HG03097 (cell line): ENCODE measurements at regions not wholly inside any gene's neighbourhood (a gene's known extent, or its start where the extent isn't known, plus 50 kb on each side); places are given as distances from the start of the nearest gene placed in this dataset.

Experiments
- ATAC-seq: cut with Tn5 transposase; IDR thresholded peaks from one replicate; pipeline ENCODE4 v1.9.1; 2021; ENCODE audit not compliant: unreplicated experiment, low FRiP score

GRCh38 chr6:94401311-94401710, 982.0 kb upstream of the EPHA7 start:
- no peak for ATAC-seq

GRCh38 chr6:94394822-94395221, 975.5 kb upstream of the EPHA7 start:
- no peak for ATAC-seq

GRCh38 chr6:94389218-94389617, 969.9 kb upstream of the EPHA7 start:
- no peak for ATAC-seq

- ATAC-seq, result no peak
Observed at GRCh38 chr6:94377835-94378234, 958.5 kb upstream of the EPHA7 start.

GRCh38 chr6:94376876-94377275, 957.5 kb upstream of the EPHA7 start:
- no peak for ATAC-seq

GRCh38 chr6:94372229-94372628, 952.9 kb upstream of the EPHA7 start:
- ATAC-seq, result no peak

GRCh38 chr6:94367316-94367715, 948.0 kb upstream of the EPHA7 start:
- no peak for ATAC-seq

GRCh38 chr6:94362061-94362864, 942.9 kb upstream of the EPHA7 start:
- no peak for ATAC-seq

- no peak for ATAC-seq
Observed at GRCh38 chr6:94361304-94362060, 942.1 kb upstream of the EPHA7 start.

- no peak for ATAC-seq
Observed at GRCh38 chr6:94357381-94357980, 938.1 kb upstream of the EPHA7 start.

GRCh38 chr6:94350833-94351232, 931.5 kb upstream of the EPHA7 start:
- no peak for ATAC-seq

GRCh38 chr6:94349227-94349626, 929.9 kb upstream of the EPHA7 start:
- ATAC-seq, result no peak

- no peak for ATAC-seq
Observed at GRCh38 chr6:94344866-94345265, 925.5 kb upstream of the EPHA7 start.

GRCh38 chr6:94341173-94341572, 921.8 kb upstream of the EPHA7 start:
- ATAC-seq, result no peak

GRCh38 chr6:94323853-94324252, 904.5 kb upstream of the EPHA7 start:
- no peak for ATAC-seq

- ATAC-seq, result no peak
Observed at GRCh38 chr6:94300424-94301144, 881.2 kb upstream of the EPHA7 start.

- no peak for ATAC-seq
Observed at GRCh38 chr6:94289131-94289530, 869.8 kb upstream of the EPHA7 start.

- ATAC-seq, result no peak
Observed at GRCh38 chr6:94278146-94278545, 858.8 kb upstream of the EPHA7 start.

GRCh38 chr6:94272327-94272726, 853.0 kb upstream of the EPHA7 start:
- no peak for ATAC-seq

GRCh38 chr6:94270091-94270948, 851.0 kb upstream of the EPHA7 start:
- no peak for ATAC-seq
